ENCODE measurements at regions not wholly inside any gene's neighbourhood (a gene's known extent, or its start where the extent isn't known, plus 50 kb on each side); places are given as distances from the start of the nearest gene placed in this dataset.

DNA sequence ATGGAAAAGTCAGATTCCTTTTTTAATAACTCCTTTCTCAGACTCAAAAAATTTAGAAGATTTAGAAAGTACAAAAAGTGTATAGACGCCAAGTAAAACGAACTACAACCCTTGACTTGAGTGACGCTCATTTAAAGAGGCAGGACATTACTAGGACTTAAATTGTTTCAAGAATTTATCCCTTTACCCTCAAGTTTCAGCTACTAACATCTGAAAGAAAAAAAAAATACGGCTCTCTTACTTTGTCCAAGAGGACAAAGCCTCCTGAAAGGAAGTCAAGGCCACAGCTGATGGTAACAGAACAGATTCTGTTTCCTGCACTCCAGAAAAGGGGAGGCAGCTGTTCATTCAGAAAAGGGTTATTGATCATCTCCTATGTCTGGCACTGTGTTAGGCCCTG lies 57.6 kb upstream of the PKDCC start:
- TF ChIP-seq, protein P1, sequence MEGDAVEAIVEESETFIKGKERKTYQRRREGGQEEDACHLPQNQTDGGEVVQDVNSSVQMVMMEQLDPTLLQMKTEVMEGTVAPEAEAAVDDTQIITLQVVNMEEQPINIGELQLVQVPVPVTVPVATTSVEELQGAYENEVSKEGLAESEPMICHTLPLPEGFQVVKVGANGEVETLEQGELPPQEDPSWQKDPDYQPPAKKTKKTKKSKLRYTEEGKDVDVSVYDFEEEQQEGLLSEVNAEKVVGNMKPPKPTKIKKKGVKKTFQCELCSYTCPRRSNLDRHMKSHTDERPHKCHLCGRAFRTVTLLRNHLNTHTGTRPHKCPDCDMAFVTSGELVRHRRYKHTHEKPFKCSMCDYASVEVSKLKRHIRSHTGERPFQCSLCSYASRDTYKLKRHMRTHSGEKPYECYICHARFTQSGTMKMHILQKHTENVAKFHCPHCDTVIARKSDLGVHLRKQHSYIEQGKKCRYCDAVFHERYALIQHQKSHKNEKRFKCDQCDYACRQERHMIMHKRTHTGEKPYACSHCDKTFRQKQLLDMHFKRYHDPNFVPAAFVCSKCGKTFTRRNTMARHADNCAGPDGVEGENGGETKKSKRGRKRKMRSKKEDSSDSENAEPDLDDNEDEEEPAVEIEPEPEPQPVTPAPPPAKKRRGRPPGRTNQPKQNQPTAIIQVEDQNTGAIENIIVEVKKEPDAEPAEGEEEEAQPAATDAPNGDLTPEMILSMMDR (IDR thresholded peaks at IDR 0.05), result no peak
- no peak for TF ChIP-seq POLR2A (IDR thresholded peaks at IDR 0.05)

Measured in stomach (tissue), 4 donors.